ENCODE measurements at regions not wholly inside any gene's neighbourhood (a gene's known extent, or its start where the extent isn't known, plus 50 kb on each side); places are given as distances from the start of the nearest gene placed in this dataset.
"Not testable (repeated sequence)": the region's sequence is repeated elsewhere in the genome, so short reads cannot be mapped to it uniquely, and the experiment has no call there.

DNA sequence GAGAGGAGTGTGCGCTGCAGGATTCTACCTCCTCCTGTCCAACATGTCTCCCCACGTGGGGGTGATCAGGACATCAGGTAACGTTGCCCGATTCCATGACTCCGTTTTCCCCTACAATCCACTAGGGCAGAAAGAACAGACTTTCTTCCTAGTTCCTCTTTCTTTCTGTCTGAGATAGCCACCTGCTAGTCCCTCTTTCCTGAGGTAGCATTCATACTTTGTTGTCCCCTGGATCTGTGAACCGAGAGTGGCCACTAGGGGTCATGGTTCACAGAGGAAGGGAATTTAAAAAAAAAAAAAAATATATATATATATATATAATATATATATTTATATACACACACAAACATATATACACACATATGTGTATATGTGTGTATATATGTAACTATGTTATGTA lies 210.0 kb upstream of the ZNF521 start:
- DNase-seq (ENCODE audit: low read depth in 3 of 3): no peak

DNA sequence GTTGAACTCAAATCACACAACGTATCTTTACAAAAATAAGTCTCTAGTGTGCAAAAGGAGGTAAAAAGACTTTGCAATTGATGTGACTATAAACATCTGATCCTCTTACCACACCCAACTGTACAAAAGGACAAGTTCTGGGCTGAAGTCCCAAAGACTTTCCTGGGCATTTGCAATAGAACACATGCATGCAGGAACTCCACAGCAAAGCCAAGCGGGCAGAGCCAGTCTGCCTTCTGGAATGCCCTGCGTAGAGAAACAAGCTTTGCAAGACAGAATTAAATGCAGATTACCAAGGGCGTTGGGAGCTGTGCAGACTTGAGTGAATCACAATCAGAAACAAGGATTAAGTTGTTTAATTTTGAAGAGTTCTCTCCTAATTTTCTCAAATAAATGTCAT lies 208.4 kb upstream of the ZNF521 start:
- DNase-seq (ENCODE audit: low read depth in 3 of 3): no peak

DNA sequence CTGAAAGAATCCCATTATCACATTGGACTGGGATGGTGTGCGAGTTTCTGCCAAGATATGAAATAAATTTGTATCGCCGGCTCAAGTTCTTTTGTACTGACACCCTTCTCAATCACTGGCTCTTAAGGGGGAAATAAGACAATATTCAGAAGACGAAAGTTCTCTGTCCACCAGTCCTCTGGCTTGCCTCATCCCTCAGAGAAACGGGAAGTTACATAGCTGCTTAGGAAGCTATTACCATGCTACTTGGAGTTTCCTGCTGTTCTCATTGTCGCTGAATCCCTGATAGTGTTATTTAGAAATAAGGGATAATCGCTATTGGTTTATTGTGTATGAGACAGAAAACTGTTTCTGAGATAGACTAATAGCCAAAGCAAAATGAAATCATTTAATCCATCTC lies 205.0 kb upstream of the ZNF521 start:
- no peak for DNase-seq (ENCODE audit: low read depth in 3 of 3)

DNA sequence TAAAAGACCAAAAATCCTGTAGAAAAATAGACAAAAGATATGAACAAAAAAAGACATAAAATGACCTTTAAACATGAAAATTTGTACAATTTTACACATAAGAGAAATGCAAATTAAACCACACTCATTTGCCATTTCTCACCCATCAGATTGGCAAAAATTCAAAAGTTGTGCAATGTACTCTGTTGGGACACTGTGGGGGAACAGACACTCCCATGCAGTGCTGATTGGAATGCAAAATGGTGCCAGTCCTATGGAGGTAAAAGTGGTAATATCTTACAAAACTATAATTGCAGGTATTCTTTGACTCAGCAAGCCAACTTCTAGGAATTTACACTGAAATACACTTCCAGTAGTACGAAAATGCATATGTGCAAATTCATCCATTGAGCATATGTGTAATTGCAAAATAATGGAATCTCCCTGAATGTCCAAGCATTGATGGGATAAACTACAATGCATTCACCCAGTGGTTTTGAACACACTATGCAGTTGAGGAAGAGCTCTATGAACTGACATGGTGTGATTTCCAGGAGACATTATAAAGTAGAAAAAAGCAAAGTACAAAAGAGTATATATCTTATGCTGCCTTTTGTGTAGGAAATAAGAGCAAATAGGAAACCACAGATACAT lies 201.8 kb upstream of the ZNF521 start:
- DNase-seq (ENCODE audit: low read depth in 3 of 3): no peak

DNA sequence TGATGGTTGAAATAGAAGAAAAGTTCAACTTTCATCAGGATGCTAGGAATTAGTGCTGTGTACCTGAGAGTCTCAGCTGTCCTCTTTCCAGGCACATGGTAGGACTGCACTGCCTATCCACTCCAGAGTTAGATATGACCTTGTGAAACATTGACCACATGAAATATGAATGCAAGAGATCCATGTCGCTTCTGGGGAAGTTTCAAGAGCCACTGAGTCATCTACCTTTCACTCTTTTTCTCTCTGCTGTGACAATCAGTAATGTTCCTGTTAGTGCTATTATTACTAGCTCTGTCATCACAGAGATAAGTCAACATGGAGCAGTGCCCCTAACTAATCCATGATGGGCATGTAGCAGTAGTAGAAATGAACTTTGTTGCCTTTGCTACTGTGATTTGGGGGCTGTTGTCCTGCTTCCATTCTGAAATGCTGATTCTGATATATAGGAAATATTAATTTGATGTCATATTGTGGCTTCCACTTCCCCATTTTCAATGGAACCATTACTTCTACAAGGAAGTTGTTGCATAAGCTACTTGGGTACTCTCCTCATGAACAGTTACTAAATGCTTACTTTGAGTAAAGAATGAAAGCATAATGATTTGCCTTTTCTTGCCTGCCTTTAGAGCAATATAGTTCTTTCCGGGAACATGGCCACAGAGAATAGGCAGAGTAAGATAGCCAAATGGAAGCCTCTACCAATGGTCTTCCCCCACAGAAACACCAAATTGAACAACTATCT lies 192.8 kb upstream of the ZNF521 start:
- no peak for DNase-seq (ENCODE audit: low read depth in 3 of 3)

DNA sequence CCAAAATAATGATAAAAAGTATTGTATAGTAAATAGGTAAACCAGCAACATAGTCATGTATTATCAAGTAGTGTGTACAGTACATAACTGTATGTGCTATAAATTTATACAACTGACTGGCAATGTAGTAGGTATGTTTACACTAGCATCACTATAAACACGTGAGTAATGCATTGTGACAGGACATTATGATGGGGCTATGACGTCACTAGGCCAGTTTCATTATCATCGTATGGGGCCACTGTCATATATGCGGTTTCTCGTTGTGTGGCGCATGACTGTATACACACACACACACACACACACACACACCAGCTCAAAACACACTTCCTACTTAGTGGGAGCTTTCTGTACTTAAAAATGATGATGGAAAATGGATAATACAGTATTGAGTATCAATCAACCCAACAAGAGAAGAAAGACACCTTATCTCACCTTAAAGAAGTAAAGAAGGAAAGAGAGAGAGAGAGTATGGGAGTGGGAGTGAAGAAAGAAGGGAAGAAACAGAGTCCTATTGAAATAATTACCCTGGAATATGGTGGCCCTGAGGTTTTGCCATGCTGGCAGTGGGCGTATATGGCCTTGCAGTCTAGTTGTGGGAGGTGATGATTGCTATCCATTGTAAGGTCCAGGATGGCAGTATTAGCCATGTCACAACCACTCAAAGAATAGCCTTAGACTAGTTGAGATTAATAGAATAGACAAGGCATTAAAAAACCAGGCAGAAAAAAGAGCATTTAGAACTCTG lies 186.4 kb upstream of the ZNF521 start:
- no peak for DNase-seq (ENCODE audit: low read depth in 3 of 3)

DNA sequence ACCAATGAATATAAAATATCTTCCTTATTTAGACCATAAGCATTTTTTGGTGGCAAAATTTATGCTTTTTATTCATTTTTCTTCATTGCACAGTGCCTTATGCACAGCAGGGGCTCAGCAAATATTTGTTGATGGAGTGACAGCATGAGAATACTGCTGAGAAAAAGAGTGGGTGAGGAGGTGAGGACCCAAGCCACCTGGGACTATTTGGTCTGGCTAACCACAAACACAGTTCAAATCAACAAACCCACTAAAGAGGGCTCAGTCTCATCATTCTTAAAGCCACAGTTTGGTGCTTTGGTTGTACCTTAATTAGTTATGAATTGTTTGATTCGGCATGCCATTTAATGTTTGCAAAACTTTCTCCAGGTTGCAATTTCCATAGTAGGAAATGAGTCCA lies 183.5 kb upstream of the ZNF521 start:
- no peak for DNase-seq (ENCODE audit: low read depth in 3 of 3)

DNA sequence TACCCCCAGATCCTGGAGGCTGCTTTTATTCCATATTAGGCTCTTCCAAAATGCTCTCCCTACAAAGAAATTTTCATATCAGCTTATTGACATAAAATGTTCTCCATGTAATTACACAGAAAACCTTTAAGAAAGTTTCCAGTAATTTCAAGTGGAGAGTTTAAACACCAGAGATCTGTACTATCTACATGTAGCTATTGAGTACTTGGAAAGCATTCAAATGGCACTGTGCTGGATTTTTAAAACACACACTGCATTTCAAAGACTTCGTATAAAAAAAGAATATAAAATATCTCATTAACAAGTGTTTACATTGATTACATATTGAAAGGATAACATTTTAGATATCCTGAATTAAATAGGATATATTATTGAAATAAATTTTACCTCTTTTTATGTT lies 182.4 kb upstream of the ZNF521 start:
- no peak for DNase-seq (ENCODE audit: low read depth in 3 of 3)

DNA sequence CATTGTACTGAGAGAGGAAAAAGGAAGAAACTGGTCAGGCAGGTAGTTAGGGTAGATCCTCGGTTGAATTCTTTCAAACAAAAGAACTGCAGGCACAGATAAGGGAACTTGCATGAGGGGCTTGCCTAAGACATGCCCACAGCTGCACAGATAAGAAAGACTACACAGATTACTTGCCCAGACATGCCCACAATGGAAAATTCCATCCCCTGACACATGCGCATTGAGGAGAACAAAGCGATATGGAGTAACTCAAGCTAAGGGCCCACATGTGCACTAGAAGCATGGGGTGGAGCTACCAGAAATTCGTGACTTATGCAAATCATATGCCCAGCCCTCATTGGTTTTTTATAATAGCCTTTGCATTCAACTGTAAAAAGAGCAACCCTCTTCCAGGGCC lies 181.3 kb upstream of the ZNF521 start:
- no peak for DNase-seq (ENCODE audit: low read depth in 3 of 3)

DNA sequence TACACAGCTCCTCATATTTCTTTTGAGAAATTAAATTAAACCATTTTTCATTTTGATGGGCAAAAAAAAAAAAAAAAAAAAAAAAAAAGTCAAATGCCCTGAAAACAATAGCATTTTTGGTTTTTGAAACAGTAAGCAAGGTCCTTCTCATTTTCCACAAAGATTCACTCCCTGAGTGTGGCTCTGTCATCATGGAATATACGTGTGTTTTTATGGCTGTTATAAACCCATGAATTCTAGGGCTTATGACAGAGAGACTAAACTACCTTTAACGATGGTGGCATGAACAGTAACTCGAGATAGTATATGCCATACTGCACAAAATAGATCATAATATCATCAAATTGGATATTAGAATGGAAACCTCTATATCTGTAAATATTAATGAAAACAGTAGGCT lies 179.2 kb upstream of the ZNF521 start:
- no peak for DNase-seq (ENCODE audit: low read depth in 3 of 3)

DNA sequence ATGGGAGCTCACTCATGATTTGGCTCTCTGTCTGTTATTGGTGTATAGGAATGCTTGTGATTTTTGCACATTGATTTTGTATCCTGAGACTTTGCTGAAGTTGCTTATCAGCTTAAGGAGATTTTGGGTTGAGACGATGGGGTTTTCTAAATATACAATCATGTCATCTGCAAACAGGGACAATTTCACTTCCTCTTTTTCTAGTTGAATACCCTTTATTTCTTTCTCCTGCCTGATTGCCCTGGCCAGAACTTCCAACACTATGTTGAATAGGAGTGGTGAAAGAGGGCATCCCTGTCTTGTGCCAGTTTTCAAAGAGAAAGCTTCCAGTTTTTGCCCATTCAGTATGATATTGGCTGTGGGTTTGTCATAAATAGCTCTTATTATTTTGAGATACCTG lies 173.8 kb upstream of the ZNF521 start:
- not testable (repeated sequence) for DNase-seq (ENCODE audit: low read depth in 3 of 3)

DNA sequence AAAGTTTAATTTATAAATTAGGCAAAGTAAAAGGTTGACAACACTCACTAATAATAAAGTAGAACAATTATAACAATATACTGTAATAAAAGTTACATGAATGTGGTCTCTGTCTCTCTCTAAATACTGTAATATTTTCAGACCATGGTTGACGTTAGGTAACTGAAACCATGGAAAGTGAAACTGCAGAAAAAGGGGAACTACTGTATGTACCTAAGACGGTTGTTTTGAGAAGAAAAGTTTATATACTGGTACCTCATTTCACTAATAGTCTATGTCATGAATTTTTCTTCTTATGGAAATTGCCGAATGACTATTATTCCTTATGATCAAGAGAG lies 166.7 kb upstream of the ZNF521 start:
- DNase-seq (ENCODE audit: low read depth in 3 of 3): no peak

DNA sequence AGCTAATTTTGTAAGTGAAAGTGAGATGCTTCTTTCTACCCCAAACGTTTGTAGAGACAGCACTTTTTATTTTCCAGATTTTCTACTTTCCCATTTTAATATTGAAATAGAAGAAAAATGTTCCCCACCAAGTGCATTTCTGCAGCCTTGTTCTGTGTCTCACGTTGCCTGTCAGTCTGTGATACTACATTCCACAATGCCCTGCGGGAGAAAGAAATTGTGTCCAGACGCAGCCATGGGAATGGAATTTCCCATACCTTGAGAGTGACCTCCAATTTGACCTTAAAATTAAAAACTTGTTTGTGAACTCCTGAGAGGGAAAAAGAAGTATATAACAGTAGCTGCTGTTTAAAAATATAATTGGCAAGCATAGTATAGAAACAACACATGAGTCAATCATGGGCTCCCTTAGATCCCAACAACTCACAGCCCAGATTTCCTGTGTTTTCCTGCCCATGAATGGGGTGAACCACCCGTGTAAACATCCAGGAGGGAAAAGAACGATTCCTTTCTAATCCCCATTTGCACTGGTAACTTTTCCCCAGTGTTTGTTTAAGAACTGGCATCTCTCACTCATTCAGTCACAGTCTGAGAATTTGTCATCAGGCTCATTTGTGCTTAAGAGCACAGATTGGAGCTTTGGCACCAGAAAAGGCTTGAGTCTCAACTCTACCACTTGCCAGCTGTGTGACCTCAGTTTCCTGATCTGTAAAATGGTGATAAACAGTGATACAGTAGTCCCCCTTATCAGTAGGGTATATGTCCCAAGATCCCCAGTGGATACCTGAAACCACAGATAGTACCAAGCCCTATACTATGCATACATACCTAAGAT lies 166.1 kb upstream of the ZNF521 start:
- DNase-seq (ENCODE audit: low read depth in 3 of 3): no peak

DNA sequence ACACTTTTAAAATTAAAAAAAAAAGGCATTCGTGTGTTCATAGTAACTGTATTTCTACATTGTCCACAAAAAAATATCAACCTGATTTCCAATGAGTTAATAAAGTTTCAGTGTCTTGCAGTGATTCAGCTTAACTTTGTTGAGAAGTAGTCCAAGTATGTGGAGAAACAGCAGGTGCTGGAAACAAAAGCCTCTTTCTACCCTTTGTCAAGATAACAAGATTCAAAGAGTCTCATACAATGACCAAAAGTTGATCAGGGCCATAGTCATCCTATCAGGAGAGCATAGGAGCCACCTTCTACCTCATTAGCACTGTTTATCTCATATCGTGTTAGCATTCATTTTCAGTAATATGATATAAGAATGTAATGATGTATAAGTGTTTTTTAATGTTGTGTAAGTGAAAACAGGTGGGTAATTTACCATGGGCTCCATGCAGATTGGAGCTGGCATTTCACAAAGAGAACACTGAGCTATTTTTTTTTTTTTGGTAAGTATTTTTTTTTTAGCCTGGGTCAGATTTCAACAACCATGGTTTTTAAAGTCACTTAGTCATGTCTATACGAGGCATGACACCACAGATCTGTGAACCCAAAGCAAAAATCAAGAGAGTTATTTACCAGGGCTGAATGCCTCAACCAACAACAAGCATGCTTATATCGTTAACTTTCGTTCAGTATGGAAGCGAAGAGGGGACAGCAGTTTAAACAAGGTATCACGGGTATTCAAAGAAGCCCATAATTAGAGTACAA lies 165.0 kb upstream of the ZNF521 start:
- no peak for DNase-seq (ENCODE audit: low read depth in 3 of 3)

DNA sequence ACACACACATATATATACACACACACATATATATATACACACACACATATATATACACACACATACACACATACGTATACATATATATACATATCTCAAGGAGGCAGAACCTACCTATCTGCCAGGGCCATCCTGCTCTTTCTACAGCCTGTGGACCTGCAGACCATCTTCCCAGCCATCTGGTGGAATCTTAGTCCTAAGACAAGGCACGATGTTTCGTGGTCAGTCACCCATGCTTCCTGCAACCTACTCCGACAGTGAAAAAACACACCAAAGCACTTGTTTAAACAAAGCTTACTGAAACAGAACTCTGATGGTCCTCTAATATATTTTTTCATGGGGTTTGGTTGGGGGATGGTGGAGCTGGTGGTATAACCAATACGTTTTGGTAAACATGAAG lies 164.2 kb upstream of the ZNF521 start:
- no peak for DNase-seq (ENCODE audit: low read depth in 3 of 3)

DNA sequence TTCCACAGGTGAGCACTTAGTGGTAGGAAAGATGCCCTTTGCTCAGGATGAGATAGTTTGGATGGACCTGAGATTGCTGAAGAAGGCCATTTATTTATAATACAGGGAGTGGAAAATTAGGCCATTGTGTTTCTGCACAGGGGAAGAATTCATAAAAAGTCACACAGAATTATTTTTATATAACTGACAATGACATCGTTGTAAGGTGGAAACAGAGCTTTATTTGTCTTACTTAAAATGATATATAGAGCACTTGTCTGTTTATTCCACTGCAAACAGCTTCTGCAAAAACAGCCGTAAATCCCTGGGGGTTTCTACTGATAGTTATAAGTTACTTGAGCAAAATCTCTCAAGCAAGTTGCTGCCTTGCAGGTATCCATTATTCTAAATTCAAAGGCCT lies 158.1 kb upstream of the ZNF521 start:
- no peak for DNase-seq (ENCODE audit: low read depth in 3 of 3)

DNA sequence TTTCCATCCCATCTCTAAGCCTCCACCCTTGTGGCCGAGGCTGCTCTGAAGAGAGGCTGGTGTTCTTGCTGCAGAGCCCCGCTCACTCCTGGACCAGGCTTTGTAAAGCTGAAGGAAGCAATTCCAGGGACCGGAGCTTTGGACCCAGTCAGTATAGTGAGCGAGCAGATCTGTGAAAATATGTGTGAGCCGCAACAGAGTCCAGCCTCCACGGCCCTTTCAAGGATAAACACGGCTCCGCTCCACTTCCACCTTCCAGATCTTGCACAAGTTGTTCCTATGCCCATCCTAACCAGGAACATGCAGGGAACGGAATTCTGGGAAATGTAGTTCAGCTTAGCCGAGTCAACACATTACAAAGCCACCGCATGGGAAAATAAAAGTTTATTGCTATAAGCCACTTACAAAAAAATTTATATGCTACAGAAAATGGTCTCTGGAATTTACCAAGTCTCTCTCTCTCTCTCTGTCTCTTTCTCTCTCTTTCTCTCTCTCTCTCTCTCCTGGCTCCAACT lies 151.7 kb upstream of the ZNF521 start:
- DNase-seq (ENCODE audit: low read depth in 3 of 3): no peak

DNA sequence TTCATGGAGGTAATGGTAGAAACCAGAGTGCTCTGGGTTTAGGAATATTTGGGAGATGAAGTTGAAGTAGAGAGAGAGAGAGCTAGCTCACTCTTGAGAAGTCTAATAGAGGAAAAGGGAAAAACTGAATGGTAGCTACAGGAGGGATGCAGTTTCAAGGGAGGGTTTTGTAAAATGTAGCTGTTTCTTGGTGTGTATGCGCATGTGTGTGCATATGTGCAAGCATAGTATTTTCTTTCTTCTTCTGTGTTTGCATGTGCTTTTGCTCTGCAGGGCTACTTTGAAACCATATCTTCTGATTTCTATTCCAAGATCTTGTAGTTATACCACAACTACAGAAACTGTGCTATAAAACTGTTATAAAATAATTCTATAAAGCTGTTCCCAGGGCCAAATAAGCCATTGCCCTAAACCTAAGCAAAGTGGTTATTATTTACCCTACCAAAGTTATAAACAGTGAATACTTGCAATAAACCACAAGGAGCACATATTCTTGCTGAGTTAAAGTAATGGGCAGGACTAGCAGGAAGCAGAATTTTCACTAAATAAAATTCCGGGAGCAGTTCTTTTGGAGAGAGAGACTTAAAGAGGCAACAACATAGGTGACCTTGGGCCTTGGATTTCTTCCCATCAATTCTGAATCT lies 145.3 kb upstream of the ZNF521 start:
- DNase-seq (ENCODE audit: low read depth in 3 of 3): no peak

DNA sequence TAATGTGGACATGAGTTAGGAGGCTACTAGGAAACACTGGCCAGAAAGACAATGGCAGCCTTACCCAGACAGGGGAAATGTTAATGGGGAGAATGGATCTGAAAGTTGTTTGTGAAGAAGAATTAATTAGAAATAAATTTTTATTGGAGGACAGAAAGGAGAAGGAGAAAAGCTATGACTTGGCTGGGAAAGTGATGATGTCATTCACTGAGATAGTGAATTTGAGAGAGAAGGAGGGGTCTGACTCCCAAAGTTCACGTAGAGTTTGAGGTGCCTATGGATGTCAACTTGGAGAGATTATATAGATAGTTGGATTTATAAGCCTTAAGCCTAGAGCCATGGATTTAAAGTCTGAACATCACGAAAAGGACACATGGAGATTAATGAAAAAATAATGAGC lies 144.6 kb upstream of the ZNF521 start:
- no peak for DNase-seq (ENCODE audit: low read depth in 3 of 3)

DNA sequence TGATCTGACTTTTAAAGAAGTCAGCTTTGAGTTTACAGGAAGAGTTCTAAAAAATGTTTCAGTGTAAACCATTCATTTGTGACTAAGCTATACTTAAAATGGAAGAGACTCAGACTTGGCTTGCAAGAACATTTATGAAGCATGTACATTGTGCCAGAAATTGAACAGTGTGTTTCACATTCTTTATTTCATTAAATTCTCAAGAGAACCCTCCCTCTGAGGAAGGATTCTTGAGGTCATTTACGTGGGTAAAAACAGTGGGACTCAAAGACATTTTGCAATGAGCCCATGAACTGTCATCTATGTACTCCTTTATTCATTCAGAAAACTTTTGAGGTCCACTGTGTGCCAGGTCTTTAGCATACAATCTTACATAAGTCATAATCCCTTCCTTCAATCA lies 143.6 kb upstream of the ZNF521 start:
- DNase-seq (ENCODE audit: low read depth in 3 of 3): no peak

DNA sequence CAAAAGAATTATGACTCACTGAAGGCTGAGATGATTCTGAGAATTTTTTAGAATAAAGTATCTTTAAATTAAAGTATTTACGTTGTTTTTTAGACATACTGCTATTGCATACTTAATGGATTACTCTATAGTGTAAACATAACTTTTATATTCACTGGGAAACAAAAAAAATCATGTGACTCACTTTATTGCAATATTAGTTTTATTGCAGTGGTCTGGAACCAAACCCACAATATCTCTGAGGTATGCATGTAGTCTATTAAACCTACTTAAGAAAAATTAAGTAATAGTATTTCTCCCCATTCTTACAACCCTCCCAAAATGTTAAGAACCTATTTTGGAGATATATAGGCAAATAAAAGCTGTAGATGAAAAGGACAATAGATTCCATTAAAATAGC lies 142.9 kb upstream of the ZNF521 start:
- DNase-seq (ENCODE audit: low read depth in 3 of 3): no peak
